Stimulated activated CD4-positive, alpha-beta T cell treated with anti-CD3 and anti-CD28 coated beads, Interleukin-1b, Interleukin-23, amount 100 ng/mL, for 4 hours (primary cell): ENCODE measurements at regions not wholly inside any gene's neighbourhood (a gene's known extent, or its start where the extent isn't known, plus 50 kb on each side); places are given as distances from the start of the nearest gene placed in this dataset.
"Not testable (repeated sequence)": the region's sequence is repeated elsewhere in the genome, so short reads cannot be mapped to it uniquely, and the experiment has no call there.

Experiments used
- DNase-seq, 2 donors: peaks; one replicate each; pipeline ENCODE4 v3.0.0-alpha.2; 2020; ENCODE audit warnings: low read depth in 2 of 2

DNA sequence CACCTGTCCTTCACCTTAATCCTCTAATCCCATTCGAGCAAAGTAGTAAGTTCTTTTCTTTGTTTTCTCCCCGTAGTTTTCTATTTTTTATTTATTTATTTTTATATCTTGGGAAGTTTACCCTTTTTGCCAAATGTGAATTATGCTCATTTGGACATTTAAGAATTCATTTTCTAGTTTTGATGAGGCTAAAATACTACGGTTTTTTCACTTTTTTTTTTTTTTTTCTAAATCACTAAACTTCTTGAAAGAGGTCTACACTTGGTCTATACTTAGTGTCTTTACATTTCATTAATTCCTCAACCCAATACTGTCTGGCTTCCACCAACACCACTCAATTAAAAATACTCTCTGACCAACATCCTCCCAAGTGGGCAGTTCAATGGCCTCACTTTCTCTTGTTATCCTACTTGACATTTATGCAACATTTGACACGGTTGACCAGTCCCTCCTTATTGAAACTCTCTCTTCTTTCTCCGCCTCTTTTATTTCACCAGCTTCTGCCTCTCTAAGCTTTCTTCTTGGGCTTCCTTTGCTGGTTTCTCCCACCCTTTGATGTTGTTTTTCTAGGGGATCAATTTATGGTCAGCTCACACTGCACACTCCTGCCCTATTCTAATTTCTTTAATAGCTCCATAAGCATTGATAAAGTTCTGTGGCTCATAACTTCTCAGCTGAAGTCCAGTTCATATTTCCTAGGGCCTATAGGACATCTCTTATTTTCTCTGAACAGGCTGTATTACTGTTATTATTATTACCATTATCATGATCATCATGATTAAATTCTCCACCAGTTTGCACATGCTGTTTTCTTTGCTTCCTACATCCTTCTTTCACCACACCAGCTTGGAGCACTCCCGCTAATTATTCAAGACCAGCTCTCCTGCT is 72.6 kb upstream of the CITED2 start:
- DNase-seq, result no peak

DNA sequence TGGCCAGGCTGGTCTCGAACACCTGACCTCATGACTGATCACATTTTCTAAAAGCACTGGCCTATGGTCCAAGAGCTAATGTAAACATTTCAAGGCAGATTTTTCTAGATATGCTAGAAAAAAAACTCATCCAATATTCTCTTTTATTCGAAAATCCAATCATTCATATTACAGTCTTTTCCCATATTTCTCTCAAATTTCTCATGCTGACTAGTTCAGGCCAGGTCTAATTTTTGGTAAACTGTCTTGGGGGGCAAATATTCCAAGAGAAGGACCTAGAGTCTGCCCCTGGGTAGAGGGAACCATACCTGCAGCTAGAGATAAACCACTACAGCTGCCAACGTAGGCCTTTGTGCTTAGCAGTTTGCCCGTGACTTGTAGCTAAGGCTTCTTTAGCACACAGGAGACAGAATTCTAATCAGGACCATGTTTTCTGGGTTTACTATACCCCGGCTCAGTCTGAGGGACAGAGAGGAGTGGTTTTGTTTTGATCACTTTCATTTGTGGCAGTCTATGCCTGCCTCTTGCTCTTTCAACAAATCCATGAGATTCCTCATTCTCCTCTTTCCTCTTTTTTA is 71.8 kb upstream of the CITED2 start:
- DNase-seq, result no peak

DNA sequence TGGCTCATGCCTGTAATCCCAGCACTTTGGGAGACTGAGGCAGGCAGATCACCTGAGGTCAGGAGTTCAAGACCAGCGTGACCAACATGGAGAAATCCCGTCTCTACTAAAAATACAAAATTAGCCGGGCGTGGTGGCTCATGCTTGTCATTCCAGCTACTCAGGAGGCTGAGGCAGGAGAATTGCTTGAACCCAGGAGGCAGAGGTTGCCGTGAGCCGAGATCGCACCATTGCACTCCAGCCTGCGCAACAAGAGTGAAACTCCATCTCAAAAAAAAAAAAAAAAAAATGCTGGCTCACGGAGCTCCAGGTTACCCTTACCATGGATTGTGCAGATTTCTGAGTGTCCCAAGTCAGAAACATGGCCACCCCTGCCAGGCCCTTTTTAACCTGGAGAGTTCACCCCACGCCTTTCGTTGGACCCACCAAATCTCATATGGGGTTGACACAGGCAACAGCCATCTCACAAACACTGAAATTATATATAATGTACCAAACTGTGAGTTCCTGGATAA is 69.9 kb upstream of the CITED2 start:
- DNase-seq, result not testable (repeated sequence)

DNA sequence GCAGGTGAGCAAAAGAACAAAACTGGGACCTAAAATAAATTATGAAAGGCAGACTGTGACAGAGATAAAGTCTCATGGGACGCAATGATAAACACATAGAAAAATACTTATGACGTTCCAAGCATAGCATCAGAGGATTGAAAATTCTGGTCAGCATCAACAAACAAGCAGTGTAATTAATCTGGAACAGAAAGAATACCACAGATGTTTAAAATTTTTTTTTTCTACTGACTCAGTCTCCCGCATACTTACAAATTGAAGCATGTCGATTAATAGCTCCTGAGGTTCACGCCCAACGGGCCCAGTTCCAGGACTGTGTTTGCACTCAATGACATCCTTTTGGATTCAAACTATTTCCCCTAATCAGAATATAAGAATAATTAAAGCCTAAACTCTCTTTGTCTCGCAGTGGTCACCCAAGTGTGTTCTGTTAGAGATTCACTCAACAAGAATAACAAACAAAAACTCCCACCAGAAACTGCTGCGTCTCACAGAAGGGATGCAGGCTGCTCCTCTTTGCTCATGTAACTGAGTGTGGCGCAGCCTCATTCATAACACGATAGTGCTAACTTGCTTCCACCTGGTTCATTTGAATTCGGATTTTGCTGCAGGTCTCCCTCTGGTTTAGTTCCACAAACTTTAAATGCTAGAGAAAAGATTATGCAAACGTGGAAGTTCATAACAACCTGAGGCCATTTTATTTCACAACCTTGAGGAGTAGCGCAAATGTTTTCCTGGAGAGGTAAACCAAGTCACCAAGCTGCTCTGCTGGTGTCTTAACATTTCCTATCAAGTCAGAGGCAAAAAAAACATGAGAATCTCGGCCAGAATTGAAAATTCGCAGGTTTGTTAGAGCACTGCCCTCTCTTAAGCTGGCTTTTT is 69.0 kb upstream of the CITED2 start:
- no peak for DNase-seq

DNA sequence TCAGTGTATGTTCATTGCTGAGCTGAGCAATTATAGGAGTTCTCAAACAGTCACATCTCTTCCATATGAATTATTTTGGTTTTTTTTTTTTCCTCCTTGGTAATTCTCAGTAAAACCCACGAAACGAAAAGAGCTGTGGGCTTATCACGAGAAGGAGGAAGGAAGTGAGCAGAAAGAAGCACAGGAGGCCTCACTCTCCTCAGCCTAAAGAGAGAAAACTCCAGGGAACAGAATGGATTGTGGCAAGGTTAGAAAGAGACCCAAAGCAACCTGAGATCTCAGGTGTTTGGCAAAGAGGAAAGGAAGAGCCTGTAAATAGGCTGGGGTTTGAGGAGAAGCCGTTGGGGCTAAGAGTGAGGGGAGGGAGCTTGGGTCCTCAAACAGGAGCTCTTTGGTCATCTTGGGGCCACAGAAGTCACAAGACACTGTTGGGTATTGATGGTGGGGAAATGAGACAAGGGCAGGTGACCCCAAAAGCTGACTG is 67.8 kb upstream of the CITED2 start:
- no peak for DNase-seq

DNA sequence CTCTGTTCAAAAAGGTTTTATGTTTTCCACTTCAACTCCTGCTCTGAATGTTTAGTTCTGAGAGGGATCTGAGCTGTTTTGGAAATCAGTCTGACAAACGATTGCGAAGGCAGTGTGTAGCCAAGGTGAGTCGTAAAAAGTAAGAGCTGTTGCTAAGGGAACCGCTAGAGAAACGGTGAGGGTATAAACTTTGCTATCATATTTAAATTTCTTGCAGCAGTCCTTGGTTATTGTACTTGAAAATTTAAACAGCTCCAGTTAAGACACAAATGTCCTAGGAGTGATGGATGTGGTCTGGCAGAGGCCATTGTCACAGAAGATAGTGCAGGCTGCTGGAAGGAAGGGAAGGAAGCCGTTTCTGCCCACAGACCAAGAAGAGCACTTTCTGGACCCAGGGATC is 64.9 kb upstream of the CITED2 start:
- DNase-seq, result no peak

DNA sequence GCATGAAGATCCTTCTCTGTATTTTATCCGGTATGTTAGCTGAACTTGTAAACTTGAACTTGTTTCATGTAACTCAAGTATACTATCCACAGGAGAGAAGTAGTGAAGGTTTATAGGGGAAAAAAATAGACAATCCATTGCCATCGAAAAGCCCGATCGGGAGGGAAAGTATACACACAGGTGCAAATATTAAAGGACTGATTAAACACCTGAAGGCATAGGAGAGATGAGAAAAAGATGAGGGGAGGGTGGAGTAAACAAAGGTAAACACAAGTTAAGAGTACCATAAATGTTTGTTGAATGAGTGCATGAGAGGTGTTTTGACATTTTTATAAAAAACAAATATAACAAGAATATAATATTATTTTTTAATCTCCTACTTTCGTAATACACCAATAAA is 64.3 kb upstream of the CITED2 start:
- DNase-seq, result no peak

DNA sequence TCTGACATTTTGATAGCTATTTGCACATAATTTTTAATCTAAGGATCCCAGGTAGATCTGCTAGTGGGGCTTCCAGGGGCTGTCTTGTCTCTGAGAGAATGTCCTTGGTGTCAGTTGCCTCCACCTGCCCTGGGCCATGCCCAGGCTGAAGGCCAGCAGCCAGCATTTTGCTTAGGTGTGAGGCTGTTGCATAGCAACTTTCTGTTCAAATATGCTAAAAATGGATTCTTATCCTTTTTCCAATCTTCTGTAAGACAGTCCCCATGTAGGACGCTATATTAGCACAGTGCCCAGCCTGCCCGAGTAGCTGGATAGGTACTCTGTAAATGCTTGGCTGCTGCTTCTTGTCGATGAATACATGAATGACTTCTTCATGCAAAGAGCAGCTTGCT is 62.5 kb upstream of the CITED2 start:
- no peak for DNase-seq

DNA sequence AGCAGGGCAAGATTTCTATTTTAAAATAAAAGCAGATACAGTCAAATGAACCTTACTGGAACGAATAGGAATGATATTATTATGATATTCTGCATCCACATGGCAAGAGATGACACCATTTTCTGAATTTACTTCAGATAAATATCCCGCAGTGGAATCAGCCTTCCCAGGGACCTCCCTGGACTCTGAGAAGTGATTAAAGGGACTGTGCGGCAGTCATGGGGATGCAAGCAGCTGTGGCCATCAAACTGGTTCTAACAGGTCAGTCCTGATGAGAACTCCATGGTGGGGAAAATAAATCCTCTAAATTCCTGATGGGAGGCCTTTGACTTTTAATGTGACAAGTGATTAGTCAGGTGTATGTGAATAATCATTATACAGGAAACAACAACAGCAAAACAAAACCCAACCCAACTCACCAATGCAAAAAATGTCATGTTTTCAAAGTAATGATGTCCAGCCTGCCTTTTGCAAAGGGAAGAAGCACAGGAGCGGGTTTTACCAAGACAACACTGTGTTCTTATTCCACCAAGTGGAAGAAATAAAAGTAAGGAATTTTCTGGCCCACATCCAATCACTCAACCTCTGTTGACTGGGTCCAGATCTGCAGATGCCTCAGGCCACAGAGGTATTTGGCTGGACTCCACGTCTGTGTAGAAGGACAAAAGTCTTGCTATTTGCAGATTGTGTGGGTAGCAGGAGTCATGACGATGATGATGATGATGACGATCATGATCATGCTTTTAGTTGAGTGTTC is 61.9 kb upstream of the CITED2 start:
- DNase-seq, result no peak

DNA sequence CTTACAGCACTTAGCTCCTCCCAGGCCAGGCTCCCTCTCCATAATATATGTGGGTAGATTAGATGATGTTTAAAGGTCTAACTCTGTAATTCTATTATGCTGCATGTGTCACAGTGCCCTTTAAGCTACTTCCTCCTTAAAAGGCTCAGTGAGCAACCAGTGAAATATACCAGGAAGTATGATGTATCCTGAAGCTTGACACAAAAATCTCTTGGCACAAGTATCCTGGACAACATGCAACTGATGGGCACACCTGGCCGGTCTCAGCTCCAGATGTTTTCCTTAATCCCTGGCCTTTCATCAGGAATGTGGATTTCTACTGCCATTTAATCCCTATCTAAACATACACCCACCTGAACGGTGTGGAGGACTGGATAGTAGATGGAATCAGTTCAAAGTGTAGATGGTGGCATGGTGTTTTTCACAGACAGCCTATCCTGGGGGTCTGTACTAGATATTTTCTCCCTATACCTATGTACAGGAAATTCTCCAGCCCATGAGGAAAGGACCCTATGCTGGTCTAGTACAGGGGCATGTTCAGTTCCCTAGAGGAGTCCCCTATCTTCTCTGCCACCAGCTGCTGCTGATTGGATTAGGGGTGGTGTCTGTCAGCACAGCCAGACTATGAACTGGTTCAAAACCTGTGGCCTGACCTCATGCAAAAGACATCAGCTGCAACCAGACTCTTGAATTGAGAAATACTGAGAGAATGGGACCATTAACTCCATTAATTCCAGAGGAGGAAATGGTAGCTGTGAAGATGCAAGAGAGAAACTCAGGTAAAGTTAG is 59.4 kb upstream of the CITED2 start:
- DNase-seq, result no peak

DNA sequence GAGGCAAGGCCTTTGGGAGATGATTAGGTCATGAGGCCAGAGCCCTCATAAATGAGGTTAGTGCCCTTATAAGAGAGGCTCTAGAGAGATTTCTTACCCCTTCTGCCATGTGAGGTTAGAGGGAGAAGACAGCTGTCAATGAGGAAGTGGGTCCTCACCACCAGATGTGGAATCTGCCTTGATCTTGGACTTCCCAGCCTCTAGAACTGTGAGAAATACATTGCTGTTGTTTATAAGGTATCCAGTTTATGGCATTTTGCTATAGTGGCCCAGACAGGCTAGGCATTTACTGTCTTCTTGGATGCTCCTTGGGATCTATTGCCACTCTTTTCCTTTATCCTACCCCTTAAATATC is 57.1 kb upstream of the CITED2 start:
- DNase-seq, result no peak

DNA sequence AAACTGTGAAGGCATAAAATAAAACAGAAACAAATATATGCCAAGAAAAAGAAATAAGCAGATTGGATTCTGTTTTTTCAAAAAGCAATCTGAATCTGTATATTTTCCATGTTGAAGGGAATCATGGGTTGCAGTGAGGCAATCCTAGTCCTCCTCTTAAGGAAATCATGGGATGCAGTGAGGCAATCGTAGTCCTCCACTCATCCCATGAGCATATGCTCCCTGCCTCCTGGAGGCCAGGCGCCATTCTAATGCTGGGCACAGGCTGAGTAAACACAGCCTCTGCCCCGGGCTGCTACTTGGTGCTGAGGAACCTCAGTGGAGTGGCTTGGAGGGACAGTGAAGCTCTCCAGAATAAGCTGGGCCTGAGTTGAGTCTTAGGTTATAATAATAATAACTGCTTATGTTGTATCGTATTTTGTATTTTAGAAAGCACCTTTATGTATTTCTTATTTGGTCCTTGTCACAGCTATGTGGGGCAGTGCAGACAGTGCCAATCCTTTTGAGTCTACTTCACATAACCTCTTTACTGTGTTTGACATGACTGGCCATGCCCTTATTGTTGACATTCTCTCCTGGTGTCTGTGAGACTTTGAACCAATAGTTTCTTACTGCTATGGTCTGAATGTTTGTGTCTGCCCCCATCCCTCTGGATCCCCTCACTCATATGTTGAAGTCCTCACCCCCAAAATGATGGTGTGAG is 56.6 kb upstream of the CITED2 start:
- no peak for DNase-seq

DNA sequence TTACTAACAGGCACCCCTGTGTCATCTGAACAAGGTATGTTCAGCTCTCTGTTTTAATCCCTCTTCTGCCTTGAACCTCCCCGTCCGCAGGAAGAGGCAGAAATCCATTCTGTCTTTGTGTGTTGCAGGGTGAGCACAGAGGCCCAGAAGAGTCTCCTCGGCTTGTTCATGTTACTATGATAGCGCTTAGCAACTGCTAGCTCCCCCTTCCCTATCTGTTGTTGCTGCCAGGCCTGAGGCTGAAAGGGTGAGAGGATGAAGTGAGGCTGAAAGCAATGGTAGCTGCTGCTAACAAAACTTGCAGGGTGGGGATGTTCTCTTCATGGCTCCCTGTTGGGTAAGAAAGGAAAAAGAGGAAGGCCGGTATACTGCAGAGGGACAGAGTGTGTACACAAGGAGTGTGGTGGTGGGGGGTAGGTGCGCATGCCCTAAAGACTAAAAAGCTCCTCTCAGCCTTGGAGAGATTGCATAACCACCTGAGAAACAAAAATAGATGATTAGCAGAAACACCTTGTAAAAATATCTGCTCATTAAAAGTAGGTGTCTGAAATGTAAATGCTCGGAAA is 55.2 kb upstream of the CITED2 start:
- DNase-seq, result no peak

DNA sequence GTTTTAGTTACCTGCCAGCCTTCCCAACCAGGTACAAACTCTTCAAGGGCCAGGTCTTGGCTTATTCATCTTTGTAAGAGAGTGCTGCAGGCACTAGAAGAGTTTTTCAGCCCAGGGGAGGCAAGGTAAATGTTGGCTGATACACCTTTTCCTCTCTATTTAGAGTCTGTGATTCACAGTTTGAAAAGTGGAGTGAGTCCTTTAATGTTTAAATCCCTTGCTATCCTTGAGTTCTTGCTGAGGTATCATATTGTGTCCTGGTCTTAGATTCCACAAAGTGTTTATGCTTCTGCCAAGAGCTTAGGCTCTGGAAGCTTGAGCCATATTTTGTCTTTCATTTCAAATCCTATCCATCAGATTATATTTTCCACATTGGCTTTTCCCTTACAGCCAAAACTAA is 52.8 kb upstream of the CITED2 start:
- DNase-seq, result no peak

DNA sequence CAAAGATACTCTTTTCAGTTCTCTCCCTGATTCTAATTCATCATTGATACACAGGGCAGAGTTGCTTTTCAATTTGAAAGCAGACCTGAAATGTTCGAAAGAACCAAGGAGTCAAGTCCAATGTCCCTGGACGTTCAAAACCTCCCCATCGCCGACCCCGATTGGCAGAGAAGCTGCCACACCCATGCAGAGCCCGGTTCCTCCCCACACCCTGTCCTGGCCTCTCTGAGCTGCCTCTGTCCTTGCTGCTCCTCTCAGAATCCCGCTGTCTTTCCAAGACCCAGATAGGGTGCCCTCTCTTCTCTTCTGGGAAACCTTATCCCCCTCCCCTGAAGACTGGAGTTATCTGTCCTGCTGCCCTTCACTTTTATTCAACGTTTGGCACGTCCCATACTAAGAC is 52.3 kb upstream of the CITED2 start:
- DNase-seq, result no peak

DNA sequence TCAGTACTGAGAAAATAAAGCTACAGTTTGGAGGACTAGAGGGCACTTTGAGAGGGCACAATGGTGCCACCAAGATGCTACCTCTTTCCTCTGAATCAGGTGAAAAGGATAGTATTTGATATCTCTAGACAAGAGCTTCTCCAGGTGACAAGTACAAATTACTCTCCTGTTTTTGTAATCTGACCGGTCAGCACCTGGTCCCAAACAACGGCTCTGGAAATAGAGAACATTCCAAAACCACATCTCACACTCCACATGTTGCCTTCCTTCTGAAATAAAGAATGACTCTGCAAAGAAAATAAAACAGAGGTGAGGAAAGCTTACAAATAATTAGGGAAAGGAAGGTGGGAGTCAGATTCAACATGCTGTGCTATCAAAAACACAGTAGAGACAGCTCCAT is 51.3 kb upstream of the CITED2 start:
- DNase-seq, result no peak

DNA sequence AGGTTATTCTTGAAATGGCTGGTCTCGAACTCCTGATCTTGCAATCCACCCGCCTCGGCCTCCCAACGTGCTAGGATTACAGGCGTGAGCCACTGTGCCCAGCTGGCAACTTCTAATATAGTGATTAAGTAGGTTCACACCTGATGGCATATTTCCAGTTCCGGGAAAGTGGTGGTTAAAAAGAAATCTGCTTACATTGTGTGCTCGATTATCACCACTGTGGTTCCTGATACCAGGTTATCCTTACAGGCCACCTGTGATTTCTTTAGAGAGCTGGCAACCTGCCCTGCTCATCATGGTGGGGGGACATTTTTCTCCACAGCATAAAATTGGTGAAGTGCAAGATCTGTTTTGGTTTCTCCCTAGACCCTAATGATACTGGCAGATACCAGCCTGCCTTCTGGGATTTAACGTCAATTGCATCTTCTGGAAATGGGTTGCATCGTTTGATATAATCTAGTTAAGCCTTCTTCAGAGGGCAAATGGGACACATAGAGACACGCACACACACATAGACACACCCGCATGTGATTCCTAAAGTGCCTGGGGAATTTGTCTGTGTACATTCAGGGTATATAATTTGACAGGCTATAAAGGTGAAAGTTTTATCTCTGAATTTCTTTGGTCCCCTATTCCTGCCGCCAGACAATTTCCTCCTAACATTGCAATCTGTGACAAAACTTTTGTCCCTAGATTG is 49.7 kb upstream of the CITED2 start:
- DNase-seq, result no peak
